Right lobe of liver (tissue), 6 donors: ENCODE measurements at regions not wholly inside any gene's neighbourhood (a gene's known extent, or its start where the extent isn't known, plus 50 kb on each side); places are given as distances from the start of the nearest gene placed in this dataset.

Experiments used
- ATAC-seq, 4 donors: fragments of 200-7000 bp; cut with Tn5 transposase; one replicate each; pipeline ENCODE4 v1.9.1; 2020; ENCODE audit warnings: mild to moderate bottlenecking in 4 of 4, moderate library complexity in 4 of 4
- DNase-seq, 3 donors: peaks; one replicate each; pipeline ENCODE4 v3.0.0-alpha.2; 2020
- H3K27ac ChIP-seq, 3 donors: fragments of 200-600 bp; one replicate each; pipeline ENCODE4 v1.8.0; 2022
- H3K27me3 ChIP-seq, 2 donors: fragments of 200-600 bp; one replicate each; pipeline ENCODE4 v1.8.0; 2022
- H3K36me3 ChIP-seq, 4 donors: fragments of 200-600 bp; sonication (generic) in 1 of 4; one replicate each; pipeline versions ENCODE4 v1.5.1 to v1.8.0; 2017 to 2022; ENCODE audit warnings: control low read depth in 1 of 4
- H3K4me1 ChIP-seq, 4 donors: fragments of 200-600 bp; sonication (generic) in 1 of 4; one replicate each; pipeline versions ENCODE4 v1.5.1 to v1.8.0; 2017 to 2022; ENCODE audit warnings: control low read depth in 1 of 4
- H3K4me3 ChIP-seq, 3 donors: fragments of 200-600 bp; one replicate each; pipeline ENCODE4 v1.8.0; 2022
- H3K9me3 ChIP-seq, 4 donors: fragments of 200-600 bp; sonication (generic) in 1 of 4; one replicate each; pipeline versions ENCODE4 v1.5.1 to v1.8.0; 2017 to 2022; ENCODE audit warnings: control low read depth in 1 of 4
- POLR2A ChIP-seq: fragments of 450-650 bp; IDR thresholded peaks from one replicate; pipeline ENCODE4 v1.6.1; 2017; ENCODE audit warnings: antibody characterized with exemption, mild to moderate bottlenecking
- WGBS: methylation state at CpG from one replicate; pipeline ENCODE4 v1.1.6; 2018; ENCODE audit warnings: low coverage, low lambda C conversion rate; ENCODE audit not compliant: insufficient coverage; ENCODE audit errors: missing lambda C conversion rate; 5-methylcytosine and 5-hydroxymethylcytosine counted together
- intact Hi-C, 2 donors: fragments of 100-400 bp; cut with DNase I; formaldehyde crosslinking; loops; one replicate each; pipeline versions ENCODE4 v1.11.2 to v1.14.1; 2022
- TF ChIP-seq, protein P1 (sequence below), 4 donors: fragments of 200-600 bp in 3 of 4; fragments of 450-650 bp in 1 of 4; IDR thresholded peaks; one replicate each; pipeline versions ENCODE4 v1.5.1 to v1.8.0; 2016 to 2022; ENCODE audit warnings: antibody characterized with exemption in 4 of 4, mild to moderate bottlenecking in 2 of 4
- donor health status: DM: no; HTN: yes; CAD: no.
- donor health status: DM: no; HTN: no; CAD: no.
- donor health status: DM: no; HTN: no; CAD: no.
- donor health status: DM: no; HTN: yes; CAD: no.
- donor health status: DM: no; HTN: yes; CAD: no.

DNA sequence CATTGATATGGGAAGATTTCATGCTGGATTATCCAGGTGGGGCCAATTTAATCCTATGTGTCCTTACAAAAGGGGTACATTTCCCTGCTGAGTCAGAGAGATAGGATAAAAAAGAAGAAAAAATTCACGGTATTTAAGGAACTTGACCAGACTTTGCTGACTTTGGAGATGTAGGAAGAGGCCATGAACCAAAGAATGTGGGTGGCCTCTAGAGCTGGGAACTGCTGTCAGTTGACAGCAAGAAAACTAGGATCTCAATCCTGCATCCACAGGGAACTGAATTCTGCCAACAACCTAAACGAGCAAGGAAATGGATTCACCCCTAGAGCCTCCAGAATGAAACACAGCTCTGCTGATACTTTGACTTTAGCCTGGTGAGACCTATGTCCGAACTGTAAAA lies 148.1 kb upstream of the SLC24A5 start:
- Histone ChIP-seq H3K4me3 (no peak overlapping the region), H3K36me3 (no peaks in the 10 kb centered on the region), H3K9me3 (no peaks in the 10 kb centered on the region), H3K27me3 (no peaks in the 10 kb centered on the region), H3K4me1 (no peaks in the 10 kb centered on the region), H3K27ac (no peak overlapping the region)
- DNase-seq: no peak
- intact Hi-C loops: no loop called here
- ATAC-seq: no peak
- TF ChIP-seq POLR2A: no peak
- TF ChIP-seq, protein P1, sequence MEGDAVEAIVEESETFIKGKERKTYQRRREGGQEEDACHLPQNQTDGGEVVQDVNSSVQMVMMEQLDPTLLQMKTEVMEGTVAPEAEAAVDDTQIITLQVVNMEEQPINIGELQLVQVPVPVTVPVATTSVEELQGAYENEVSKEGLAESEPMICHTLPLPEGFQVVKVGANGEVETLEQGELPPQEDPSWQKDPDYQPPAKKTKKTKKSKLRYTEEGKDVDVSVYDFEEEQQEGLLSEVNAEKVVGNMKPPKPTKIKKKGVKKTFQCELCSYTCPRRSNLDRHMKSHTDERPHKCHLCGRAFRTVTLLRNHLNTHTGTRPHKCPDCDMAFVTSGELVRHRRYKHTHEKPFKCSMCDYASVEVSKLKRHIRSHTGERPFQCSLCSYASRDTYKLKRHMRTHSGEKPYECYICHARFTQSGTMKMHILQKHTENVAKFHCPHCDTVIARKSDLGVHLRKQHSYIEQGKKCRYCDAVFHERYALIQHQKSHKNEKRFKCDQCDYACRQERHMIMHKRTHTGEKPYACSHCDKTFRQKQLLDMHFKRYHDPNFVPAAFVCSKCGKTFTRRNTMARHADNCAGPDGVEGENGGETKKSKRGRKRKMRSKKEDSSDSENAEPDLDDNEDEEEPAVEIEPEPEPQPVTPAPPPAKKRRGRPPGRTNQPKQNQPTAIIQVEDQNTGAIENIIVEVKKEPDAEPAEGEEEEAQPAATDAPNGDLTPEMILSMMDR (IDR thresholded peaks at IDR 0.05): no peak
- WGBS: 43% methylated on average over 3 of the region's 3 CpGs

DNA sequence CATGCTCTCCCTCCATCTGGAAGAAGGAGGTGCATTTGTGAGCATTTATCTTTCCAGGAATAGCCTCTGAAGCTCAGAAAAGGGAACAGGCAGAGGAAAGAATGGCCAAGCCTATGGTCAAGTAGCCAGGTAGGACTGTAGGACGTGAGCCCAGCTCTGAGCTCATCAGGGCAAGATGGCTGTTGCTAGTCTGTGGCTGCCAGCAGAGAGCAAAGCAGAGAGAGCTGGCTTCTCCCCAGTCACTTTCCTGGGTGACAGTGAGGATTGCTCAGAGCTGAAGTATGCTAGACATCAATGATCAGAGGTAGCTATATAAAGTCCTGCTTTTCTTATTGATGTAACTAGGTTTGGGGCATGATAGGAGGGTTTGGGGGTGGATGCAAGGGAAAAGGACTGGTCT lies 146.1 kb upstream of the SLC24A5 start:
- H3K27me3 ChIP-seq: no peaks in the 10 kb centered on the region
- H3K9me3 ChIP-seq: no peaks in the 10 kb centered on the region
- no peak for ATAC-seq
- 18% methylated on average over 1 of the region's 1 CpG for WGBS
- intact Hi-C loops: no loop called here
- H3K4me3 ChIP-seq: no peak overlapping the region
- no peaks in the 10 kb centered on the region for H3K4me1 ChIP-seq
- no peak overlapping the region for H3K27ac ChIP-seq
- H3K36me3 ChIP-seq: no peaks in the 10 kb centered on the region
- DNase-seq: no peak
- no peak for TF ChIP-seq POLR2A
- TF ChIP-seq, protein P1 (IDR thresholded peaks at IDR 0.05): no peak

DNA sequence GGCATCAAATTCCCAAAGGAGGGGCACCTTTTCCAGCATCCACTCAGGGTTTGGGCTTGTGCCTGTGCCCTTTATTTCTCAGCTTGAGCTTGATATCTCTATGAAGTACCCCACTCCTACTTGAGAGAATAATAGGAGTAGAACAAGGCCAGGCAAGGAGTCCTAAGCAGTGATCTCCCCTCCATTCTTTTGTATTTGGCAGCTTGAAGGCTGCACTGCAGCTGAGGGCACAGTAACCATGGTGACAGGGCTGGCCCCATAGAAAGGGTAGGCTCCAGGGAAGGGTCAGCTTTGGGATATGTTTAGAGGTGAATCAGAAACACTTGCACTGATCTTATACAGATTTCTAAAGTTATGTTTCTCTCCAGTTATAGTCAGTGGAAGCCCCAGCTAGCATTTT lies 145.4 kb upstream of the SLC24A5 start:
- H3K36me3 ChIP-seq: no peaks in the 10 kb centered on the region
- H3K9me3 ChIP-seq: no peaks in the 10 kb centered on the region
- DNase-seq: no peak
- no peak overlapping the region for H3K4me3 ChIP-seq
- no peaks in the 10 kb centered on the region for H3K4me1 ChIP-seq
- no peak overlapping the region for H3K27ac ChIP-seq
- no peak for TF ChIP-seq POLR2A
- TF ChIP-seq, protein P1 (IDR thresholded peaks at IDR 0.05): no peak
- intact Hi-C loops: no loop called here
- ATAC-seq: no peak
- no peaks in the 10 kb centered on the region for H3K27me3 ChIP-seq

DNA sequence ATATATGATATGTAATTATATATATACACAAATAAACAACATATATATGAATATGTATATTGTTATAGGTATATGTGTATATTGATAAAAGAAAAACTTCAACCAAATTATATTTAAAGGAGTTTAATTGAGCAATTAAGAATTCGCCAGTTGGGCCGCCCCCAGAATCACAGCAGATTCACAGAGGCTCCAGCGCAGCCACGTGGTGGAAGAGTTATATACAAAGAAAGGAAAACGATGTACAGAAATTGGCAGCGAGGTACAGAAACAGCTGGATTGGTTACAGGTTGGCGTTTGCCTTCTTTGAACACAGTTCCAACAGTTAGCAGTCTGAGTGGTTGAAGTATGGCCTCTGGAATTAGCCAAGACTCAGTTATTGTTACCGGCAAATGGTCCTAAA lies 137.3 kb upstream of the SLC24A5 start:
- no peak for ATAC-seq
- H3K4me3 ChIP-seq: no peak overlapping the region
- intact Hi-C loops: no loop called here

More for the DNA sequence above, 137.3 kb upstream of the SLC24A5 start:
- Histone ChIP-seq H3K9me3 (no peaks in the 10 kb centered on the region), H3K36me3 (no peaks in the 10 kb centered on the region), H3K27ac (no peak overlapping the region), H3K4me1 (no peaks in the 10 kb centered on the region), H3K27me3 (no peaks in the 10 kb centered on the region)
- TF ChIP-seq, protein P1 (IDR thresholded peaks at IDR 0.05): no peak
- no peak for TF ChIP-seq POLR2A
- 61% methylated on average over 8 of the region's 8 CpGs for WGBS
- no peak for DNase-seq
